DND-41 (cell line): ENCODE measurements at regions not wholly inside any gene's neighbourhood (a gene's known extent, or its start where the extent isn't known, plus 50 kb on each side); places are given as distances from the start of the nearest gene placed in this dataset.
"Not testable (repeated sequence)": the region's sequence is repeated elsewhere in the genome, so short reads cannot be mapped to it uniquely, and the experiment has no call there.

Source experiments
- CTCF ChIP-seq: IDR thresholded peaks from 2 replicates; pipeline ENCODE4 v1.5.1; 2012; ENCODE audit warnings: borderline replicate concordance, low read length, moderate library complexity, mild to moderate bottlenecking; ENCODE audit not compliant: poor library complexity, severe bottlenecking; ENCODE audit errors: extremely low read depth
- EZH2 ChIP-seq: IDR thresholded peaks from 3 replicates; pipeline ENCODE4 v1.6.1; 2012; ENCODE audit warnings: borderline replicate concordance, low read depth, mild to moderate bottlenecking, moderate library complexity, low read length, inconsistent platforms; ENCODE audit not compliant: severe bottlenecking

GRCh38 chr5:68020461-68020969 is 195.0 kb upstream of the PIK3R1 start:
- not testable (repeated sequence) for TF ChIP-seq CTCF, EZH2
